HG03571 (cell line): ENCODE measurements at regions not wholly inside any gene's neighbourhood (a gene's known extent, or its start where the extent isn't known, plus 50 kb on each side); places are given as distances from the start of the nearest gene placed in this dataset.

ENCODE experiments used
- ATAC-seq: cut with Tn5 transposase; IDR thresholded peaks from one replicate; pipeline ENCODE4 v1.9.1; 2021; ENCODE audit not compliant: unreplicated experiment

DNA sequence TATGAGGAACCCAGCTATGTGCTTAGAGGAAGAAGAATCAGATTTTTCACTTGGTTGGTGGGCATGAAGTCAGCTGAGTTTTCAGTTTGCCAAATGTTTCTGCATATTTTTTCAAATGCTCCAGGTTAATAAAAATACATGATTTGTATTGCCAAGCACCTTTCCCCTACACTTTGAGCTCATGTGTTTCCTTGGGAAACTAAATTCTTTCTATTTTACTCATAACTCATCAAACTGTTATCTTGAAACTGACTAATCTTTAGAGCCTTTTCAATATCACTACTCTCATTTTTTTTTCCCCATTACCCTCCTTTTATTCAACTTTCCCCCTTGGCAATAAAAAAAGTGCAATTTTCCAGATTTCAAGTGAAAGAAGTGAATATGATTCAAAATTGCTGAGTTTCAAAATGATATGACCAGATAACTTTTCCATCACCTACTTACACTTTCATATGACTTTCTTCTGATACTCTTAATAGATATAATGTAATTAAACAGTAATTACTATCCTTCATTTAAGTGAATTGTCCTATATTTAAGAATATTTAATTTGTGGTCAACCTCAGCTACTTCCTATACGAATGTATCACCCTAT, 91.9 kb upstream of the SOX6 start:
- ATAC-seq = no peak

DNA sequence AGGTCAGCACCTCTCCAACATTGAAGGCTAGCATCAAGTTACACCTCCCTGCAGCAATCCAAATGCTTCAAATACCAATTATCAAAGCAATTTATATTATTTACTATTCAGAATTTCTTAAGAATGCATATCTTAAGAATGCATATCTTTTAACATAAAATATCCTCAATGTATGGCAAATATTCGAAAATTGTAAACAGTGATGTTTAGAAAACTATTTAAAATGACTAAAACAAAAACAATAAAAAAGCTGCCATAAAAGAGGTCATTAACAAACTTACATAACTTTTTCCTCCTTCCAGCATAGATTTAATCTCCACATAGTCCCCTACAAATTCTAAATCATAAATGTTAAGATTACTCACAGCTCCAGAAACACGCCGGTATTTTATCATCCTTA, 85.1 kb upstream of the SOX6 start:
- no peak for ATAC-seq

DNA sequence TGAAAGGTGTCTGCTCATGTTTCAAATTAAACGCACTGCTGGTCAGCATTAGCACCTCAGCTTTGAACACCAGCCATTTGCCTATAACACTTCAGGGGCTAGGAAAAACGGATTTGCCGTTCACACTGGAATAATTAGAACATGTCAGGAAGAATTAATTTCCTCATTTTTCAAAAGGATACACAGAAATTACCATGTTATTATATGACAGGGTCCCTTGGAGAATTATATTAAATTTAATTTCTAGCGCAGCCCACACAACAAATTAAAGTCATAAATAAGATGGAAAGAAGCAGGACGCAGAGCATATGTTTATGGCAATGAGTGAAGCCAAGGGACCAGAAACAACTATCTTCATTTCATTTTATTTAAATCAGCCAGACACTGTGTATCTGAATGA, 83.8 kb upstream of the SOX6 start:
- ATAC-seq = no peak

DNA sequence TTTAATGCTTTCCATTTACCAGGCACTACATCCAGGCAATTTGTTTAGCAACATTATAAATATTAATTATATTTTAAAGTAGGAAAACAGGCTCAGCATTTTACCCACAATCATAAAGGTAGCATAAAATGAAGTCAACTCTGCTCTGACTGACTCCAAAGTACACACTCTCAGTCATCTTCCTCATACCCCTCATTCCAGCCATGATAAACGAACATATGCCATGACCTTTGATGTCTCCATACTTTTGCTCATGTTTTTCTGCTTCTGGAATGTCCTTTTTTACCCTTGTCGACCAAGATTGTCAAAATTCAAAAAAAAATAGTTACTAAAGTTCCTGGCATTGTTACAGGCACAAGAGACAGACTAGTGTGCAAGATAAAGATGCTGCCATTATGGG, 77.7 kb upstream of the SOX6 start:
- ATAC-seq = no peak

DNA sequence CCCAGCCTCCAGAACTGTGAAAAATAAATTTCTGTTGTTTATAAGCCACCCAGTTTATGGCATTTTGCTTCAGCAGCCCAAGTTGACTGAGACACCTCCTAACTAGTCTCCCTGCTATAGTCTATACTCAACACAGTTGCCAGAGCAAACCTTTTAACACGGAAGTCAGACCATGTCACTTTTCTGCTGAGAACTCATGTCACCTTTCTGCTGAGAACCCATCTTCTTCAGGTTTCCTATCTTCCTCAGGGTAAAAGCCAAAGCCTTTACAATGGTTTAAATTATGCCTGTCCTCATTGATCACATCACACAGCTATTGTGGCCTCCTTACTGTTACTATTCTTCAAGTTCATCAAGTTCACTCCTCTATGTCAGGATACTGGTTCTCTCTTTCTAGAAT, 74.3 kb upstream of the SOX6 start:
- no peak for ATAC-seq

DNA sequence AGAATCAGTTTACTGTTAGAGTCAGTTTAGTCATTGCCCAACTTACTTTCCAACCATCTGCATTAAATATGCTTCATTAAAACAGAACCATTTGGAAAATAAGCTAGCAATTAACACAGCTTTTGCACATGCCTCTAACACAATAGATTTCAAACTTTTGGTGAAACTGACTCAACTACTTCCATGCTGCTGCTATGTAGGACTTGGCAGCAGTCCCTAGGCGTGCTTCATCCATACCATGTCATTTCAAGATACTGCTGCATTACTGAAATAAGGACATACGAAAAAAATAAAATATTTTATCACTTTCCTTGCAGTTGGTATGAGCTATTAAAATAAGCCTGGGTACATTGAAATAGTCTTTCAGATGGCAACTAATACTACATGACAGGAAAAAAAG, 65.5 kb upstream of the SOX6 start:
- ATAC-seq = no peak

DNA sequence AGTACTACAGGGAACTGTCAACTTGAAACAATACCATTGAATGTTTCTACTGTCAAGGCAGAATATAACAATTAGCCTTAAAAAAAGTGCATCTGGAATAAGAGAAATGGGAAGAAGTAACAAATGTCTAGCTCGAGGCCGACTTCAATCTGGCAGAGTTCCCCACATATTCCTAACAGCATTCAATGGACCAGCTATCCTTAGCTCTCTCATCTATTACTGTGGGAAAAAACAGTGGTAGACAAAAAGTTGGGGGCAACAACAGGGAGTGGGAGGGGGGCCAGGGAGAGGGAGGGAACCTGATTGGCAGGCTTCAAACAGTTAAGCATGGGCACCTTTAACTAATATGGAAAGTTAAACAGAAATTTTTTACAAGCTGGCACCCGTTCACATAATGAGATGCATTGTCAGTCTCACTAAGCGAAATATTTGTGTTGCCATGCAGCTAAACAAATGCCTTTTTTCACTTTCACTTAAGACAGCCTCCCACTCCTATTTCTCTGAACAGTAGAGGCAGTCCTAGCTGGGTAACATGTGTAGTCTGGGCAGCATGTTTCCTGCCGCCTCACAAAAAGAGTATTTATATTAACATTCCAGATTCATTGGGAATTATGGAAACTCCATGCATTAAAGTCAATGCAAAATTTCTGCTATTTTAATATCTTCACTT, 62.2 kb upstream of the SOX6 start:
- no peak for ATAC-seq

DNA sequence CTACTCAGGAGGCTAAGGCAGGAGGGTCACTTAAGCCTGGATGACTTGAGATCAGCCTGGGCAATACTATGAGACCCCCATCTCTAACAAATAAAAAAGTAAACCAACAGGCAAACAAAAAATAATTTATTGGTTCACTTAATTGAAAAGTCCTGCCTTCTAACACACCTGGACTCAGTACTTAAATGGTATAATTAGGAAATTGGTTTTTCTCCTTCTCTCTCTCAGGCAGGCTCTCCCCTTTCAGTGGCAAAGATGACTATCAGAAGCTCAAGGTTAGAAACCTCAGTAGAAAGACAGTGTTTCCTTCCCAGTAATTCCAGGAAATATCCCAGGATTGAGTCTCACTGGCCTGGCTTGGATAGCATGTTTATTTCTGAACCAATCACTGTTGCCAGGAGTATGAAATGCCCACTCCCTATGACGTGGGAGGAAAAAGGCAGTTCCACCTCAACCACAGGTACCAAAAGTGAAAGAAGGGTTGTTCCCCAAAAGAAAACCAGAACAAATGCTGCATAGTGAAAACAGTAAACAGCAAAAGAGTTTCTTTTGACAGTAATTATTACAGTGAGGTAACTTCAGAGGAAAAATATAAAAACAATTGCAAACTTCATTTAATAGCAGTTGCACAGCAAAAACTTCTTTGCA, 56.3 kb upstream of the SOX6 start:
- no peak for ATAC-seq

DNA sequence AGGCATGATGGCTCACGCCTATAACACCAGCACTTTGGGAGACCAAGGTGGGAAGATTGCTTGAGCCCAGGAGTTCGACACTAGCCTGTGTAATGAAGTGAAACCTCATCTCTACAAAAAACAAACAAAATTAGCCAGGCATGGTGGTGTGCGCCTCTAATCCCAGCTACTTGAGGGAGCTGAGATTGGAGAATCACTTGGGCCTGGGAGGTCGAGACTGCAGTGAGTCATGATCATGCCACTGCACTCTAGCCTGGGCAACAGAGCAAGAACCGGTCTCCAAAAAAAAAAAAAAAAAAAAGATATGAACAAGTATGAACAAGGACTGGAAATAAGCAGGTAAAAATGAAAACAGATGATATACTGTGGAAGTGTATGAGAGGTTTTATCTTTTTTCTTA, 54.1 kb upstream of the SOX6 start:
- ATAC-seq = no peak

DNA sequence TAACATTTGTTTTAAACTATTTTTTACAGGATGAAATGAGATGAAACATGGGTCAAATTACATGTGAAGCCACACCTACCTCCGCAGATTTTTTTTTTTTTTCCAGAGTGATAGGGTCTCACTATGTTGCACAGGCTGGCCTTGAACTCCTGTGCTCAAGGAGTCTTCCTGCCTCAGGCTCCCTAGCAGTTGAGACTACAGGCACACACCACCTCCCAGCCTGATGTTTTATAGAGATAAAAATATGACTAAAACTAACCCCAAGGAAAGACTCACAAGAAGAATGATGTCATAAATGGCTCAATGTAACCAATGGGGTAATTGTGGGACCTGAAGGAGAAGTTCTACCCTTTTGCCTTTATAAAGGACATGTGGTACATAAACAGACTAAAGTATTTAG, 52.3 kb upstream of the SOX6 start:
- no peak for ATAC-seq

DNA sequence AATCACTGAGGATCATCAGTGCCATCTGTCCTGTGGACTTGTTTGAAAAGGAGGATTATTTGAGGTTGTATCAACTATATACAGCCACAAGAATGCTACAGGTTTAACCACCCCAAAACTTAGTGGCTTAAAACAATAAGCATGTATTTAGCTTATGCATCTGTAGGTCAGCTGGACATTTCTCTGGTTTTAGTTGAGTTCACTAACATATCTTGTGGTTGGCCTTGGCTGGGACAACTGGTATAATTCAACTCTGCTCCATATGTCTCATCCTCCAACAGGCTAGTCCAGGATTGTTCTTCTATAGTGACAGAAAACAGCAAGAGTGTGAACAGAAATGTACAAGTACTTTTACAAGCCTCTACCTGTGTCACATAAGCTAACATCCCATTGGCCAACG, 49.9 kb upstream of the SOX6 start:
- ATAC-seq = no peak
